GM13976 (cell line): ENCODE measurements at regions not wholly inside any gene's neighbourhood (a gene's known extent, or its start where the extent isn't known, plus 50 kb on each side); places are given as distances from the start of the nearest gene placed in this dataset.

Experiments
- DNase-seq: peaks from one replicate; pipeline ENCODE4 v3.0.0; 2012; ENCODE audit warnings: low spot score
- CTCF ChIP-seq: IDR thresholded peaks from 2 replicates; pipeline ENCODE4 v1.5.1; 2012; ENCODE audit warnings: borderline replicate concordance, mild to moderate bottlenecking; ENCODE audit not compliant: insufficient read depth; ENCODE audit errors: extremely low read depth, missing control alignments, control extremely low read depth
- in situ Hi-C: fragments of 300-500 bp; cut with MboI; formaldehyde crosslinking; loops from one replicate; pipeline ENCODE4 v1.12.0; 2022; ENCODE audit warnings: low sequenced_read_pairs, mixed read lengths, inconsistent platforms; ENCODE audit not compliant: unreplicated experiment

DNA sequence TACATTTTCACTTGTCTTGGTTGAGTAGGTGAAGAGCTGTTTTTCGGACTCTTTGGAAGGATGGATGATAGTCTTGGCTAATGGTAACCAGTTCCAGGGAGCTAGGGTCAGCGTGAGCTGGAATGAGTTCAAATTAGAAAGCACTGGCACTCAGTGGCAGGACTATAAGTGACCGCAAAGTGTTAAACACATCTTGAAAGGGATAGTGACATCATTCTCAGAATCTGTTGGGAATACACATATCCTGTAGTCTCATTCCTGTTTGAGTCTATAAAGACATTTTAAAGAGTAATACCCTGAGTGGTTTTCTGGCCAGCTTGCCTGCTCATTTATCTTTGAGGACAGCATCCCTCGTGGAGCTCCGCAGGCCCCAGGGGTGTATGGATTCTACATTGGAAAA is 56.7 kb upstream of the TMEM248 start:
- in situ Hi-C loops = no loop called here
- TF ChIP-seq CTCF = no peak
- no peak for DNase-seq

GRCh38 chr7:66865290-66865864 is 55.6 kb upstream of the TMEM248 start:
- no peak for TF ChIP-seq CTCF
- in situ Hi-C loops = no loop called here
- no peak for DNase-seq

DNA sequence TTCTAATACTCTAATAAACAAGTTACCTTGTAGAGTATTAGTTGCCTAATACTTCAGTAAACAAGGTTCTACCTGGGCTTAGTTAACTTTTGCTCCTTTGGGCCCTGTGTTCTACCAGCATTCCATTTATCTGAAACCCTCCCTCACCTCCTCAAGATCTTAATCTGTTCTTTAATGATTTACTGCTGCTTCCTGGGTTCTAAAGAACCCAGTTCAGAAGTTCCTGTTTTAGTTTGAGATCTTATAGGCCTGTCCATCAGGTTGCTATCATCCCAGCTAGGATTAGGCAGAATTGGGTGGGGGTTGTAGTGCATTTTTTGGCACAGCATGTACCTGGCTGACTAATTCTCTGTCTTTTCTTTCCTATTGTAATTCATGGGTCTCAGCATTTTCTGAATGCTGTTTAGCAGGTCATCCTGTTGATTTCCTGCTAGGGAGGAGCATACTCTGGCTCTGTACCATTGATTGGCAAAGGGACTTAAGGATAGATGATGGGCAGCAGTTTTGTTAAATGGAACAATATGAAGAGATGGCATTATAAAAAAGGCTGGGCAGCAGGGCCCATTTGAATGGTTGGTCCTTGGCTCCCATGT is 53.7 kb upstream of the TMEM248 start:
- no peak for TF ChIP-seq CTCF
- no peak for DNase-seq
- in situ Hi-C loops = no loop called here

DNA sequence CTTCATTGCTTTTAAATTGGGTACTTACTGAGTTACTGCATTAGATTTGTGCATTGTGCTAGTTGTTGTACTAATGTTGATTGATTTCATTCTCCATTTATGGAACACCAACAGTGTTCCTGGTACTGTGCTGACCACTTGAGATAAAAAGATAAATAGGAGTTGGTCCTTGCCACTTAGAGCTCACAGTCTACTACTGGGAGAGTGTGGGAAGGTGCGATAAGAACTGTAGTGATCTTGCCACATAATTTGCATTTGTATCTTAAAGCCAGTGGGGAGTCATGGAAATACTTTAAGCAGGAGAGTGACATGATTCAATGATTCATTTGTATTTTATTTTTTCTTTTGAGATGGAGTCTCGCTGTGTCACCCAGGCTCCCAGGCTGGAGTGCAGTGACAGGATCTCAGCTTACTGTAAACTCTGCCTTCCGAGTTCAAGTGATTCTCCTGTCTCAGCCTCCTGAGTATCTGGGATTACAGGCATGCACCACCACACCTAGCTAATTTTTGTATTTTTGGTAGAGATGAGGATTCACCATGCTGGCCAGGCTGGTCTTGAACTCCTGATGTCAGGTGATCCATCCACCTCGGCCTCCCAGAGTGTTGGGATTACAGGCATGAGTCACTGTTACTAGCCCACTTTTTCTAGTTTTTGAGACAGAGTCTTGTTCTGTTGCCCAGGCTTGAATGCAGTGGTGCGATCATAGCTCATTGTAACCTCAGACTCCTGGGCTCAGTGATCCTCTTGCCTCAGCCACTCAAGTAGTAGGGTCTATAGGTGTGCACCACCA is 51.2 kb upstream of the TMEM248 start:
- in situ Hi-C loops = no loop called here
- DNase-seq = peak; percentile 31
- no peak for TF ChIP-seq CTCF

- DNase-seq = no peak
- TF ChIP-seq CTCF = no peak
- in situ Hi-C loops = no loop called here
These were observed 49.9 kb upstream of the TMEM248 start for GRCh38 chr7:66871076-66871475.
